Inflammatory macrophage treated with lipopolysaccharide for 1 hour (primary cell): ENCODE measurements at regions not wholly inside any gene's neighbourhood (a gene's known extent, or its start where the extent isn't known, plus 50 kb on each side); places are given as distances from the start of the nearest gene placed in this dataset.
"Not testable (repeated sequence)": the region's sequence is repeated elsewhere in the genome, so short reads cannot be mapped to it uniquely, and the experiment has no call there.

Experiments
- DNase-seq, 2 donors: peaks; one replicate each; pipeline ENCODE4 v3.0.0-alpha.2; 2020 to 2022

DNA sequence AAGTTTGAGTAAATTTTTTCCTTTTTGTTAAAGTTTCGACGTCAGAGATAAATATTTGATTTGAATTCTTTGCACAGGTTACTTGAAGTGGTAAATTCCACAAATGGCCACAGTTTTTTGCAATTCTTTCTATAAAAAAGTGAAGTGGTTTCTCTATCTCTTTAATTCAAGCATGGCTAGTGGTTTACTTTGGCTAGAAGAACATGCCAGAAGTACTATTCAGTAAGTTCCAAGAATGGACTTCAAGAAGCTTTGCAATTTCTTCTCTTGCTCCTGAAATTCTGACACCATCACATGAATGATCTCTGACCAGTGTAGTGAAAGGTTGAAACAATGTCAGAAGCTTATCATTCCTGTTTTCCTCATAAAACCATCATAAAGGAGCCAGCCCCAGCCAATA, 55.7 kb upstream of the RNPC3 start:
- DNase-seq, result no peak

DNA sequence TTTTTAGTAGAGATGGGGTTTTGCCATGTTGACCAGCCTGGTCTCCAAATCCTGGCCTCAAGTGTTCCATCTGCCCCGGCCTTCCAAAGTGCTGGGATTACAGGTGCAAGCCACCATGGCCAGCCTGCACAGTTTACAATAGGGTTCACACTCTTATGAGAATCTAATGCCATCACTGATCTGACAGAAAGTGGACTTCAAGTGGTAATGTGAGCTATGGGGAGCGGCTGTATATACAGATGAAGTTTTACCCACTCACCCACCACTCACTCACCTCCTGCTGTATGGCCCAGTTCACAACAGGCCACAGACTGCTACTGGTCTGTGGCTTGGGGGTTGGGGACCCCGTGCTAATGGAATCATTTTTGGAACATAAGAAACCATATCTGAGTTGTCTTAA, 58.4 kb upstream of the RNPC3 start:
- no peak for DNase-seq

DNA sequence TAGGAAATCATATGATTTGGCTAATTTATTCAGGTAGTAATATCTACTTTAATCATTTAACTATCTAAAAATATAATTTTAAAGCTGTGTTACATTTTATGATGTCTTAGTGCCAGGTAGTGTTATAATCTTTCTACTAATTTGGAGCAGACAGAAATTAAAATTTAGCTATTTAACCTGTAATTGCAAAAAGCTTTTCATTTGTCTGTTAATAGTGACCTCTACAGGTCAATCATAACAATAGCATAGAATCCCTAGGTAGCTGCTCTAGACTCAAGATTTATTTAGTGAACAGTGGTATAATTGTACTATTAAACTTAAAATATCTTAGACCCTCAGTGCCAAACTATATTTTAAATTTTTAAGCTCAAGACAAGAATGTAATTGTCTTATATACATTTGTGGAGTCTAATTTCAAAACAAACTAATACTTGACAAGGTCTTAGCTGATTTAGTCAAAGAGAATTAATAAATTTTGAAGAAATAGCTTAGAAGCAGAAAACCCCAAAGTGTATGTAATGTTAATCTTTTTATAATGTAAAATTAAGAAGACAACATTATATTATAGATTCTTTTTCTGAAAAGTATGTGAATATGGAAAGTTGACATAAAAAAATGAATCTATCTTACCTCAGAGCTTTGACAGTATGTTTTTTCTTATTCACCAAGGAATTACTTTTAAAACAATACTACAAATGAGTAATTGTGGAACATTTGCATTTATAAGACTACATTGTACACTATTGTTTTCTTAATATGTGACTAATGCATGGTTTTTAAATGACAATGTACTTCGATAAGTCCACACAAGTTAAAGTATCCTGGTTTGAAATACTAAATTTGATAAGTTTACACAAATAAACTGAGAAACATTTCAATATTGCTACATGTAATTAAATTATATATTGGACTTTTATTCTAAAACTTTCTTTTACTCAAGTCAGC, 64.1 kb upstream of the RNPC3 start:
- peak in 1 of 2 donors; percentile 23 for DNase-seq

DNA sequence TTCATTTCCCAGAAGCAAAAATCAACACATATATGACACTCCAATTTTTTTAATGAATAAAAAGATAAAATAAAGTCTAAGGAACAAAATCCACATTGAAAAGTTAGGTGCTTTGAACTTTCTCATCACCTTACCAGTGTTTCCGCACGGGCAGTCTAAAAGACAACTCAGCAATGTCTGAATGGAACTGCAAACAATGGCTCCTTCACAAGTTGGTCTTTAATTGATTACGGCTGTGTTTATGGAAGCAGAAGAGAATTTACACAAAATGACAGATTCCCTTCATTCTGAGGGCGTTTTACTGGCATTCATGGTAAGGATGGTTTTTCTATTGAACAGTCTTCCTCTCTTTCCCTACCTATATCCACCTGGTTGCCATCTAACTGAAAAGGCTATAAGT, 65.0 kb upstream of the RNPC3 start:
- no peak for DNase-seq

DNA sequence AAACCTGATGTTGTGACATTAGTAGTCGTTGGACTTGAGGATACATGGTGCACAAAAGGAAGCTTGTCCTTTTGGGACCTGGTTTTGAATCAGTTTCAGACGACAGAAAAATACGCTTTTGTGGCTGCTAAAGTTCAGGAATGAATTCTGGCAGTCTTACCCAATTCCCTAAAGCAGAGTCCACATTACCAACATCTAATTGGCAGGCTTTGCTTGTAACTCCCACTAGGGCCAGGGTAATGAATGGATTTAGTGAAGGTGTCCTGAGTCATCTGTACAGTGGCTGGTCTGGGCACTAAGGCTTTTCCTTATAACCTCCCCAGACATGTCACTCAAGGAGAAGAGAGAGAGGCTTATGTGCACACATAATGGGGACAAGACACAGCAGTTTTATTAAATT, 66.2 kb upstream of the RNPC3 start:
- DNase-seq, result no peak

DNA sequence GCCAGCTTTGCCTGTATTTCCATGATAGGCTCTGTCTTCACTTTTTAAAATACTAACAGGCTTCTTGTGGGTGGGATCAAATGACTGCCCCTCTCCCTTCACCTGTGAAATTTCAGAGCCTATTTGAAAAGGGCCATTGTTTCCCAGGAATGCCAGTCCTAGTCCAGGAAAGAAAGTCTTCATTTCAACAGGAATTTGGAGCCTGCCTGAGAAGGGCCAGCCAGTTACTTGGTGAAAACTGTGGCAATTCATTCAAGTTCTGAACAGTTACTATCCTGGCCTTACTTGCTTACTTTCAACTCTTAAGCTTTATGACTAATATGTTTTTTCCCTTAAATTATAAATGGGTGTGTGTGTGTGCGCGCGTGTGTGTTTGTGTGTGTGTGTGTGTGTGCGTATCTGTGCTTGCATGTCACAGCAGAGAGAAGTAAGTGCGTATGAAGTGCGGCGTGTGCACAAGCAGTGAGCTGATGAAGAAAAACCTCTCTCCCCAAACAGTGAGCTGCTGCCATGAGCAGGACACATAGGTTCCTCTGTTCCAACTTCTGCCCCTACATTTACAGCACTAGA, 67.5 kb upstream of the RNPC3 start:
- no peak for DNase-seq

DNA sequence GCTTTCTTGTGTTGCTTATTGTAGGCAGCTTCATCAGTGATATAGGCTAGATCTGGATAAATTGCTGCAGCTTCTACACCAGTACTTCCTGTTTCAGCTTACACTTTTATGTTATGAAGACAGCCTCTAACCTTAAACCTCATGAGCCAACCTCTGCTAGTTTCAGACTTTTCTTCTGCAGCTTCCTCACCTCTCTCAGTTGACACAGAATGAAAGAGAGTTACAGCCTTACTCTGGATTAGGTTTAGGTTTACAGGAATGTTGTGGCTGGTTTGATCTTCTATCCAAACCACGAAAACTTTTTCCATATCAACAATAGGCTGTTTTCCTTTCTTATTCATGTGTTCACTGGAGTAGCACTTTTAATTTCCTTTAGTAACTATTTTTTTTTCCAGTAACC, 76.9 kb upstream of the RNPC3 start:
- no peak for DNase-seq

DNA sequence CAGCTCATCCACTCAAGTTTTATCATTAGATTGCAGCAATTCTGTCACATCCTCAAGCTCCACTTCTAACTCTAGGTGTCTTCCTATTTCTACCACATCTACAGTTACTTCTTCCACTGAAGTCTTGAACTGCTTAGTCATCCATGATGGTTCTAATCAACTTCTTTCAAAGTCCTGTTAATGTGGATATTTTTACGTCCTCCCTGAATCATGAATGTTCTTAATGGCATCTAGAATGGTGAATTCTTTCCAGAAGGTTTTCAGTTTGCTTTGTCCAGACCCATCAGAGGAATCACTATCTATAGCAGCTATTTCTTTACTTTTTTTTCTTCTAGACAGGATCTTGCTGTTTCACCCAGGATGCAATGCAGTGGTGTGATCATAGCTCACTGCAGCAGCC, 78.0 kb upstream of the RNPC3 start:
- DNase-seq, result no peak

DNA sequence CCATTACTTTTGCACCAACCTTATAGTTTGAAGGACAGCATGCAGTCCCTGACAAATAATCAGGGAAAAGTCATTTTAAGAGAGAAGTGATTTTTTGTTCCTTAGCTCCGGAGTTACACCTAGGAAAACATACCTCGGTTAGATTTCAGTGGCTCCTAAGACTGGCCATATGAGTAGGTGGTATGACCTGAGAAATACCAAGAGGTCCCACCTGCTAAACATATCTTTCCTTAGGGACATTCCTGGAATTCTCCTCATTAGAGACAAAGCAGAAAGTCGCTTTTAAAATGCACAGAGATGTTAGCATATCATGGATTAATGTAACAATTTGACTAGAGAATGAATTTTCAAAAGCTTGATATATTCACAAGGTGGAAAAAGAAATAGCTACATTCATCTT, 84.2 kb upstream of the RNPC3 start:
- DNase-seq, result no peak

DNA sequence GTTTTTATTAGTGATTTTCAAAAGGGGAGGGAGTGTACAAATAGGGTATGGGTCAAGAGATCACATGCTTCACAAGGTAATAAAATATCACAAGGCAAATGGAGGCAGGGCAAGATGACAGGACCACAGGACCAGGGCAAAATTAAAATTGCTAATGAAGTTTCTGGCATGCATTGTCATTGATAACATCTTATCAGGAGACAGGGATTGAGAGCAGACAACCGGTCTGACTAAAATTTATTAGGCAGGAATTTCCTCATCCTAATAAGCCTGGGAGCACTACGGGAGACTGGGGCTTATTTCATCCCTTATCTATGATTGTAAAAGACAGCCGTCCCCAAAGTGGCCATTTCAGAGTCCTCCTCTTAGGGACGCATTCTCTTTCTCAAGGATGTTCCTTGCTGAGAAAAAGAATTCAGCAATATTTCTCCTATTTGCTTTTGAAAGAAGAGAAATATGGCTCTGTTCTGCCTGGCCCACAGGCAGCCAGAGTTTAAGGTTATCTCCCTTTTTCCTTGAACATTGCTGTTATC, 88.9 kb upstream of the RNPC3 start:
- DNase-seq, result not testable (repeated sequence)

DNA sequence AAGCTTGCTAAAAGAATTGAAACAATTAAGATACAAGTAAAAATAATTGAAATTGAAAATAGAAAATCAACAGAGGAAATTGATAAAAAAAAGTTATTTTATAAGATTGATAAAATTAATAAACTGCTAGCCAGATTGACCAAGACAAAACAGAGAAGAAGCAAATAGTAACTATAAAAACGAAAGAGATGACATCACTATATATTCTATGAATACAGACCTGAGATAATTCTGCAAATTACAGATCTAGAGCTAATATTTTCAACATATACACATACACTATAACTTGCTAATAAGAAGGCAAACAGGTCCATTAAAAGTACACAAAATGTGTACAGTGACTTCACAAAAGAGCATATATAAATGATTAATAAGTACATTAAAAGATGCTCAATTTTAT, 90.1 kb upstream of the RNPC3 start:
- DNase-seq, result no peak

DNA sequence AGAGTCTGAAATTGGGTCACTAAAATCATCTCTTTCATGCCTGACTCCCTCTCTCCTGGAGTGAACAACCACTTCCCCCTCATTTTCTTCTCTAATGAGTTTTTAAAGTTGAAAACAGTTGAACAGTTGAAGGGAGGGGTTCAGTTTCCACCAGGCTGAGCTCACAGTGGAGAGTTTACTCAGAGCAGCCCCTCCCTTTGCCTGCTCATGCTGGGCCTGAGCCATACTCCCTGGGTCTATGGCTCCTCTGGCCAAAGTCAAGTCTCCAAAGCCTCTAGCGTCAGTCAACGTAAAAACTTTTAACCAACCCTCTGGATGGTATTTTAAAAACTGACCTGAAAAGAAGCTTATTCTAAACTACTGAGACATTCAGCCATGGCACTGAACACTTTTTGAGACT, 100.8 kb upstream of the RNPC3 start:
- no peak for DNase-seq

DNA sequence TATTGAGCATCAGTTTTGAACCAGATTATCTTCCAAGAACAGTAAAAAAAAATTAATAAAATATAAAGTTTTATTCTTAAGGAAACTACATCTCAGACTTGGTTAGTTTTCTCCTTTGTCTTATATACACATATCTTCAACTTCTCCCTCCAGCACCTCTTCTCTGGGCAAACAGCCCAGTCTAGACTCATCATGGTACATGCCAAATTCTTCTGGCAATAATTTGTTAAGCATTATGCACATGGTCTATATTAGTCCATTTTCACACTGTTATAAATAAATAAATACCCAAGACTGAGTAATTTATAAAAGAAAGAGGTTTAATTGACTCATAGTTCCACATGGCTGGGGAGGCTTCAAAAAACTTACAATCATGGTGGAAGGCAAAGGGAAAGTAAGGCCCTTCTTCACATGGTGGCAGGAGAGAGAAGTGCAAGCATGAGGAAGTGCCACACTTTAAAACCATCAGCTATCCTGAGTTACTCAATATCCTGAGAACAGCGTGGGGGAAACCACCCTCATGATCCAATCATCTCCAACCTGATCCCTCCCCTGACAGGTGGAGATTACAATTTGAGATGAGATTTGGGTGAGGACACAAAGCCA, 108.7 kb upstream of the RNPC3 start:
- DNase-seq, result no peak

DNA sequence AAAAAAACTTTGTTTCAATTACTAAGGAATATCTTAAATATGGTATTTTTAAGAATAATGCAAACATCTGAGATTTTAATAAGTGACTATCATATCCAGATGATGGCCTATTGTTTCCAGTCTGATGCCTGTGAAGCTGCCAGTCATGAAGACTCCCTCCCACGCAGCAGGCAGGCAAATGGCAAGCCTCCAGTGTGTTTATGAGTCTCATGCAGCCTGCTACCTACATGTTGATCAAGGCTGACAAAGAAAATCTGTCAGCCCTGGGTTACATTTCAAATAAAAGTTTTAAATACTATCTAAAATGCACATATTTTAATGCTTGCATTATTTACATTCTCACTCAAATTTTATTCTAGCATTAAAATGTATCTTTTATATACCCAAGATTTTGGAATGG, 137.6 kb upstream of the RNPC3 start:
- no peak for DNase-seq

DNA sequence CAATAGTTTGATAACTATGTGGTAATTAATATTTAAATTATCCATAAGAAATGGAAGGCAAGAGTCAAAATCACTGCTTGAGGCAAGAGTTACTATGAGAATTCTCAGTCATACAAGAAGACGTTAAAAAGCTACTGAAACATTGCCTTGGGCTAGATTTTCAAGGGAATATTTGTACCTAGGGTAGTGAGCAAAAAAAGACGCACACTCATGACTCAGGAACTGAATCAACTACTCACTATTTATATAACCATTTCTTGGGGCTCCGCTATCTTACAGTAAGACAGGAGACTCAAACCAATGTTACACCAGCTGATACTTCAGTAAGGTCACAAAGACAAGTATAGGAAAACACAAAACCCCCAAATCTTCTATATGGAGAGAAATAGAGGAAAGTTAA, 151.5 kb upstream of the RNPC3 start:
- DNase-seq, result no peak

DNA sequence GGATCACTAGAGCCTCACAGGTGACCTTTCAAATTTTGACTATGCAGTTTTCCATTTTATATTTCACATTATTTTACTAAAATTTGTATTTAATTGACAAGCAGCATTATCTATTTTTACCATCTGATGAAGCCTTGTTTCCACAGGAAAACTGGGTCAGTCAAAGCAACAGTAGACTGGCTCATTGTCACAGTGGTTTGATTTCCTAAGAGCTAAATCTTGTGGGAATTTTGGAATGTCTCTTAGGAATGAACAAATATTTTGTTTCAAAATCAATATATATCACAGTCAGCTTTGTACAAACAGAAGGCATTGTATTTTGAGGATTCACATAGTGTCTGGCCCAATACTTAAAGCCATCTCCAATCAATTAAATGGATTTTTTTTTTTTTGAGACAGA, 152.6 kb upstream of the RNPC3 start:
- no peak for DNase-seq

DNA sequence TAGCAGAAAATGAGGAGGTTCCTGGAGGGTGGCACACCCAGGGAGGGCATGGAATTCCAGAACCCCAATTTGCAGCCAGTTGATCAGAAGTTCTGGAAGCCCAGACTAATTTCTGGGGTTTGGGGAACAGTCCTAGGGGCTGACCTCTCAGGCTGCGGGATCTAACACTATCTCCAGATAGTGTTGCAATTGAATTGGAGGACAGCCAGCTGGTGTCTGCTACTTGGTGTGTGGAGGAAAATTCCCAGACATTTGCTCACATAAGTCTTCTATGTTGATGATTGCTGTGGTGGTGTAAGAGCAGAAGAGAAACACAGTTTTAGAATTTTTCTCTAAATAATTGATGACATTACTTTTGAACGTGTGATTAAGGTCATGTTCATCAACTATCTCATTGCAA, 154.3 kb upstream of the RNPC3 start:
- DNase-seq, result no peak

DNA sequence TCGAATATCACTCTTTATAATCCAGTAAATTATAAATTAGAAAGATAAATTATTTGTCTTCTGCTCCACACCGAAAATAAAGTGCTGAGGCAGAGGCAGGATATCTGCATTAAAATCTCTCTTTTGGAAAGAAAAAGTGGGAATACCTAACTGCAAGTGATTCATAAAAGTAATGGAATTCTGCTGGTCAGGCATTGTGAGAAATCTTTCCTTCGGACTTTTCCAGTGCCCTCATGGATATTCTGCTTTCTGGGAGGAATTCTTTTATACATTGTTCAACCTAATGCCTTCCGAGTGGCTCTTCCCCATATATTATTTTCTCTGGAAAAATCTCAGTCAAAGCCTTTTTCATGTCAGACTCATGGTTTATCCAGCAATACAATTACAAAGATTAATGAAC, 158.3 kb upstream of the RNPC3 start:
- DNase-seq, result no peak

DNA sequence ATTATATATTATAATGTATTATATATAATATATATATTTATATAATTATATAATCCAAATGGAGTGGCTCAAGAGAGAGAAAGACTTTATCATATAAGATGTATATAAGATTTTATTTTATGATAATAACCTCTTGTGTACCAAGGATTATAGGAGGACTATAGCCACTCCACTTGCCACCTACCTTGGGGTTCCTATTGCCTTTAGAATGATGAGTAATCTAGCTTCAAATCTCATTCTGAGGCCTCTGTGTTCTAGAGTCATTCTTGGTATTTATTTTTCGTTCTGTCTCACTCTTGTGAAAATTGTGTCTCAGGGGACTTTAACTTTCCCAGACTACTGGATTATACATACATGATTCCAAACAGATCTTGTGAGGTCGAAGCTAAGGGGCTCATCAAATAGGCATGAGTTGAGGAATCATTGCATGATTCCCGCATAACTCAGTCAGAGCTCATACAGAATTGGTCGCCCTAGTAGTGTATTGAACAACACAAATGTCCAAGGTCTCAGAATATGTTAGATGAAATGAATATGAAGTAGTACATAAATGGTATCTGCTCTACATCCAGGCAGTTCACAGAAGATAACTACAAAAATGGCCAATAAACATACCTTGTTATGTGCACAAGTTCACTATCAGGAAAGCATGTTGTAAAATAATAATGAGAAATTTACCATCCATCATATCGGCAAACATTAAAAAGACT, 159.5 kb upstream of the RNPC3 start:
- DNase-seq, result no peak

DNA sequence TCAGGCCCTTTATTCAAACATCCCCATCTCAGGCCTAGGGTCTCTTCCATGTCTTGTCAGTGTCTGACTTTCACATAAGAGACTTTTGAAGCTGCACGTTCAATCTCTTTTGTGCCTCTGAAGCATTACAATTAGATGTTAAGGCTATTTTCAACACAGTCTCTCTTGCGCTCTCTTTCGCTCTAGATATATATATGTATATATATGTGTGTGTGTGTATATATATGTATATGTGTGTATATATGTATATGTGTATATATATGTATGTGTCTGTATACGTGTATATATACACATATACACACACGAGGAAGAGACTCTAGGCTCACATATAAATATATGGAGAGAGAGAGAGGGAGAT, 162.5 kb upstream of the RNPC3 start:
- DNase-seq, result no peak

DNA sequence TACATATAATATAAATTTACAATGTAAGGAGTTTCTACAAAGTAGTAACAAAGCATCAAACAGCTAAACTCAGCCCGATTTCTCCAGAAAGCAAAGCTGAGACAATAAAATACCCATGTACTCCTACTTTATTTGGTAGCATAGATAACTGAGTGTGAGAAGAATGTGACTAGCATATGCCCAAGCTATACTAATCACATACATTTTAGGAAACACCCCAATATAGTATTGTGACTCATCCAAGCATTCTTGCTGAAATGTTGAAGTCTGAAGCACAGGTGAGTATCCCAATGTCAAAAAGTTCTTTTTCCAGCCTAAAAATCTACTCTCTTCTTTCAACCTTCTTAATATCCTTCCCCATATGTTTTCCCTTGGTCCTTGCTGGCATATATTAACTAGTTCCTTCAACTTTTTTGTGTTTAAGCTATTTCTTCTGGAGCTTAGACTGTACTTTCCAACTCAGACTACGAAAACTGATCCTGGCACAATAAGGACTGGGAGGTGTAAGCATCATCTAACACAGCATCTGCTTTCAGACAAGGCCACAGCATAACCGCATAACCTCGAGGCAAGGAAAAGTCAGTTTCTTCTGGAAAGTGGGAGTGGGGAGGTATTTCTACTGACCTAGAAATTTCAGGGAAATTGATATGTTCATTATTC, 163.0 kb upstream of the RNPC3 start:
- DNase-seq, result no peak

DNA sequence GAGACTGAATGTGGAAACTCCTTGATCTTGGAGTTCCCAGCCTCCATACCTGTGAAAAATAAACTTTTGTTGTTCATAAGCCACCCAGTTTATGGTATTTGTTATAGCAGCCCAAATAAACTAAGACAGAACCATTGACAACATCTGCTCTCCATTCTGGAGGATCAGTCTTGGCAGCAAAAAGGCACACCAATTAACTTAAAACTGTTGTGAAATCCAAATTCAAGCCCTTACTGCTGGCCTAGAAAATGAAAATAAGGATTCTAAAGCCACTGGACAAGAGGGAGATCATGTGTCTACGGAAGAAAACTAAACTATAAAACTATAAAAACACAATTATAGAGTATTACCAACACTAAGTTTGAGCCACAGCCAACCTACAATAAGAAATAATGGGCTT, 172.1 kb upstream of the RNPC3 start:
- no peak for DNase-seq

DNA sequence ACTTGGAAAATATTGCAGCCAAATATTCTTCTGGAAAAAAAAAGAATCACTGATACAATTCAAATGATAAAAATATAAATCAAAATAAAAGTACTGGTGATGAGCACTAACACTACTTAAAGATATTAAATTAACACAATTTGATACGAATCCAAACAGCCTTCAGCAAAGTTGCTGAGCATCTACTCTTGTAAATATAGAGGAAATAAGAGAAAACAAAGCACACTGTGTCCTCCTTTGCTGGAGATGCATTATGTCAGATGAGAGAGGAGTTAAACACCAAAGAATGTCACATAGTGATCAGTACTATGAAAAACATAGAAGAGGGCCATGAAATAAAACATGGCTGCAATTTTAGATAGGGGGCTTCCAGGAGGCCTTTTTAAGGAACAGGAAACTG, 177.4 kb upstream of the RNPC3 start:
- DNase-seq, result no peak
